Activated T-cell treated with anti-CD3 and anti-CD28 coated beads, Interleukin-2, amount 50 U/mL, for 1 hour (primary cell): ENCODE measurements at regions not wholly inside any gene's neighbourhood (a gene's known extent, or its start where the extent isn't known, plus 50 kb on each side); places are given as distances from the start of the nearest gene placed in this dataset.

Source experiments
- DNase-seq: peaks from one replicate; pipeline ENCODE4 v3.0.0-alpha.2; 2020

- no peak for DNase-seq
Observed at GRCh38 chr6:44533421-44533820, 145.9 kb downstream of the CDC5L start.

- DNase-seq, result no peak
Observed at GRCh38 chr6:44534291-44534690, 146.8 kb downstream of the CDC5L start.

DNA sequence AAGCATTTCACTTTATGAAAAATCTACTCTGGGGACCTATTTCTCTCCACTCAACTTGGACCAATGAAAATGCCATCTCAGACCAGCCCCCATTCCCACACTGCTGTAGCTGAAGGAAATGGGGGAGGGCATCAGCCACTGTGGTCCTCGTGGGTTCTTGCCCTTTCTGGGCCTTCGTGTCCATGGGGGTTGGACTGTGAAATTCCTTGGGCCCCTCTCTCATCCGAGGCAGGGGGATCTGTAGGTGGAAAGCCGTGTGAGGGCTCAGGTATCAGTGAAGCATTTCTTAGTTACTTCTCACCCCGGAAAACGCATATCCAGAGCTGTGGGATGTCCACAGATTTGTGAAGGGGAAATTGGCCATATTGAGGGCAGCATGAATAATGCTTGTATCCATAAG lies 147.9 kb downstream of the CDC5L start:
- no peak for DNase-seq

- no peak for DNase-seq
Observed at GRCh38 chr6:44535967-44536366, 148.5 kb downstream of the CDC5L start.

GRCh38 chr6:44537306-44538049 lies 150.0 kb downstream of the CDC5L start:
- no peak for DNase-seq

DNA sequence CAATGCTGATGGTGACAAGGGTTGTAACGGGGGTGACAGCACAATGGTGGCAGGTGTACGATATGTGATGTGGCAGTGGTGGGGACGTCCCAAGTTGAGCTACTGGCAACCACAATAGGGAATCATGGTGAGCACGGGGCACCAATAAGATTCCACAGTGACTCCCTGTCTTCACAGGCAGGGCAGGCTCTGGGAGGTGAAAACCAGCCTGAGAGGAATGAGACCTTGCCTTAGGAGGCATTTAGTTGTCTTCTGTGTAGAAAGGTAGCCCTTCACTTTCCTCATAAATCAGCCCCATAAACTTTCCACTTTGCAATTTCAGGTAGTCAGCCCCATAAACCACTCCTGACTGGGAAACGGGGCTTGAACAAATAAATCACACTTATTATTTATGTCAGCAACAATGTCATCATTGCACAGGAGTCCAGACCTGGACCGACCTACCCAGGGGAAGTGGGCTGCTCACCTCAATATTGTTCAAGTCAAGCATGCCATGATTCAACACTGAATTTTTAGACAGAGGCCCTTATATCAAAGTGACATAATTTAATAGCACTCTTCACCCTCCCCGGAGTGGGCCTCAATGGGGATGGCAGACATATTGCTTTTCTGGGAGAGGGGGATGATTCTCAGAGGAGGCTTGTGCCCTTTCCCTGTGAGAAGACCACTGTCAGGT lies 150.8 kb downstream of the CDC5L start:
- no peak for DNase-seq

DNA sequence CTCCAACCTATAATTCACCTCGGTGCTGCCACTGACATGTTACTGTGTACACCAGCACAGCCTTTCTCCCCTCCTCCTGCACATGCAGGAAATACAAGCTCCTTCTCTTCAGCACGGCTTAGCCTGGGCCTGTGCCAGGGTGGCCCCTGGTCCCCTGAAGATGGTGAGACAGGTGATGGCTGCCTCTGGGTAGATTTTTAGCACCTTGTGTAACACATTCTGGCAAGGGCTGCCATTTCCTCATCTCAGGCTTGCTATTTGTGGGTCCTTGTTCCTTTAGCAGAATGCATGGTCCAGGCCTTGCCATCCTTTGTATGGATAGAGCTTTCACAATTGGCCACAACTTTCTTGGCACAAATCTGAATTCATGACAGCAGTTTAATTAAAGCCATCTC lies 151.3 kb downstream of the CDC5L start:
- no peak for DNase-seq

- DNase-seq, result no peak
Observed at GRCh38 chr6:44539701-44540355, 152.3 kb downstream of the CDC5L start.

DNA sequence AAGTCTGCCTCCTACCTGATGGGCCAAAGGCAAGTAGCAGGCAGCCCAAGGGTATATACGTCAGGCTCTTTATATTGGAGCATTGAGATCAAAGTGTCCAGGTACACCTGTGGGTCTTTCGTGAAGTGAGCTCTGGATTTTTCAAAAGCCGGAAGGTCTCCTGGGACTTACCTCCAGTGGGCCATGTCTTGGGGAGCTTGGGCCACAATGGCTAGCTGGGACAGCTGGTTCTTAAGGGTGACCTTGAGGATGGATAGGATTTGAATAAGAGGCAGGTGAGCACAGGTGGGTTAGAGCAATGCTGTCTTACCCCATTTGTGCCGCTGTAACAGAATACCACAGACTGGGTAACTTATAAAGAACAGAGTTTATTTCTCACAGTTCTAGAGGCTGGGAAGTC lies 153.4 kb downstream of the CDC5L start:
- no peak for DNase-seq

GRCh38 chr6:44542401-44543116 lies 155.1 kb downstream of the CDC5L start:
- no peak for DNase-seq

- no peak for DNase-seq
Observed at GRCh38 chr6:44543664-44544063, 156.2 kb downstream of the CDC5L start.

- no peak for DNase-seq
Observed at GRCh38 chr6:44545224-44545623, 157.7 kb downstream of the CDC5L start.

- DNase-seq, result no peak
Observed at GRCh38 chr6:44548319-44548718, 160.8 kb downstream of the CDC5L start.

DNA sequence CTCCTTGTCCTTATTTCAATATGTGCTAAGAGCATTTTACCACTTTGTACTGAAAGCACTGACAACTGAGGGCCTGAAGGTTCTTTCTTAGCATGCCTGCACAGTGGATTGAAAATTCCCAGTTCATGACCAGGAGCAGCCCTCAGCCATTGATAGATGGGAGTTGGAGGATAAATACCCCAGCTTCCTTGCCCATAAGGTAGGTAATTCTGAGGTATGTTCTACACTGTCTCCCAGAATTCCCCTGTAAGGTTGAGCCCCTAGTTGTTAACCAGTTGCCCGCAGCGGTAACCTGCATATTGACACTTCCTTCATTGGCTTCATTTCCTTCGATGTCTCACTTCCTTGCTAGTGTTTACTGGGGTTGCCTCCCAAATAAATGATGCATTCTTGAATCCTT lies 162.0 kb downstream of the CDC5L start:
- DNase-seq, result no peak

DNA sequence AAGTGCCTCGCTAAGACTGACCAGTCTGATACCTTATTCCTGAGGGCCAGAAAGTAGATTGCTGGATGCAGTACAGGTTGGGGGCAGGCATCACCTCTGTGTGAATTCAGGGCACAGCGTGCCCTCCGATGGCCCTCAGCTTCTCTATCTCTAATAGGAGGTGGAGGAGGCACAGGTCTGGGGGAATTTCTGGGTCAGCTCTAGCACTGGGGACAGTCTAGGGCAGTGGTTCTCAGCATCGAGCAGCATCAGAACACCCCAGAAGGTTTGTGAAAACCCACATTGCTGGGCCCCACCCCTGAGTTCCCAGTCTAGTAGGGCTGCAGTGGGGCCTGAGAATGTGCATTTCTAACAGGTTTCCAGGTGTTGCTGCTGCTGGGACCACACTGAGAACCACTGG lies 166.7 kb downstream of the CDC5L start:
- DNase-seq, result no peak

- DNase-seq, result no peak
Observed at GRCh38 chr6:44554861-44555260, 167.4 kb downstream of the CDC5L start.

GRCh38 chr6:44556046-44556445 lies 168.5 kb downstream of the CDC5L start:
- DNase-seq, result no peak

DNA sequence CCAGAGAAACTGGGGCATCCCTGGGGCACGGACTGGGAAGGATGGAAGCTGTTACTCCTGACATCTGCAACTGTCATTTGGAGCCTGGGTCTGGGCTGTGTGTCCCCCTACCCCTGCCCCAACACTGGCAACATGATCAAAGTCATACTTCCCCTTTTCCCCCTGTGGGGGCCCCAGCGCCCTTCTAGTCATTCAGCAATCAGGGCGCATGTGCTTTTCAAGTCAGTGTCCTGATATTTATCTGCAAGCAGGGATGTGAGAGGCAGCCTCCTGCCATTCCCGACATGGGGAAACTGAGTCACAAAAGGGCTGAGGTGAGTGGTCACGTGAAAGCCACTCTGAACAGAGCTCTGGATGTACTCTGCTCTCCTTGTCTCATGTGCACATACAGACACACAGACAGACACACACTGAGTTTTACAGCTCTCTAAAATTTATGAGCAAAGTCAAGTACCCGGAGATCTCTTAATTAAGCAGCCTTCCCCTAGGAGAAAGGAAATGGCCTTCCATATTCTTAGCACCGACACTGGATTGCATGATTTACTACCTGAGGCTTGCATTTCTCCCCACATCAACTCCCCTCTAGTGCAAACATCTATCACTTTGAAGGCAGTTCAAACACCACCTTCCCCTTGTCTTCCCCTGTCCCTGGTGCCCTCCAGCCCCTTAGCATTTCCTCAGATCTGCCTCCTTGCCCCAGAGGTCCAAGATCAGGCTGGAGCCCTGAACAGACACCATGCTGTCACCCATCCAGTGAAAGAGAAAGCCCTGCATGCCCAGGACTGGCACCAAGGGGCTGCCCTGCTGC lies 170.7 kb downstream of the CDC5L start:
- DNase-seq, result no peak

- DNase-seq, result no peak
Observed at GRCh38 chr6:44558832-44559251, 171.3 kb downstream of the CDC5L start.

- DNase-seq, result no peak
Observed at GRCh38 chr6:44559486-44560270, 172.2 kb downstream of the CDC5L start.

DNA sequence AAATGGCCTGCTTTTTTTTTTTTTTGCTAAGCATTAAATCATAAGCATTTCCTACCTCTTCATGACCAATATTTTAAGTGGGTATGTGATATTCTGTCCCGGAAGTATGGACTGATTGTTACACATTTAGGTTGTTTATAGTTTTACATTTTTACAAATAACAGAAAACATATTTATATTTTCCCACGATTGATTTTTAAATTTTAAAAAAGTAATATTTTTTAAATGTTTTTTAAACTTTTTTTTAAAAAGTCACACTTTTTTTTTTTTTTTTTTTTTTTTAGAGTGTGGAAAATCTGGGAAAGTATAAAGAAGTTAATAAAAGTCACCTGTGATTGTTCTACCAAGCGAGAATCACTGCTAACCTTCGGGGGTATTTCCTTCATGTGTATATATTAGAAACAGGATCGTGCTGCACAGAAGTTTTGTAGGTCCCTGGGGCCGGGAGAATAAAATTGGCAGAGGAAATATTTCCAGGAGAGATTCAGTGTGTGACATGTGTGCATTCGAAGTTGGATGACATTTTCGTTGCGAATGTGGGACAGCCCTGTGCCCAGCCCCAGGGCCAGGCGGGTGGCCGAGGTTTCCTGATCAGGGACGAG lies 173.1 kb downstream of the CDC5L start:
- no peak for DNase-seq
